ENCODE measurements at regions not wholly inside any gene's neighbourhood (a gene's known extent, or its start where the extent isn't known, plus 50 kb on each side); places are given as distances from the start of the nearest gene placed in this dataset.

DNA sequence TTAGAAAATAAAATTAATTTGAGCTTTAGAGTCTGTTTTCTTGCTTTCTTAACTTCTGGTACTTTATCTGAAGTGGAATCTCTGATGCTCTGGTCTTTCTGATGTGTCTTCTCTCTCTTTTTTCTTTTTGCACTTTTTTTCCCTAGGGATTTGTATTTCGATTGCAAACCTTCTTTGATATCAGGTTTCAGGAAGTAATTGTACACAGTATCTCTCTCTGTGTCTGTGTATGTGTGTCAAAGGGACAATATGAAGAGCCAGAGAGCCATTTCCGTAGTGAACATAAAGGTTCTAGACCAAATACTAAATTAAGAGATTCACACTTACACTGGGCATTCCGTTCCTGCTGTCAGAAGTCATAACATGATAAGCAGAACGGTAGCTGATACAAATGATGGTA is 325.0 kb downstream of the PCDH7 start:
- TF ChIP-seq, protein P1, sequence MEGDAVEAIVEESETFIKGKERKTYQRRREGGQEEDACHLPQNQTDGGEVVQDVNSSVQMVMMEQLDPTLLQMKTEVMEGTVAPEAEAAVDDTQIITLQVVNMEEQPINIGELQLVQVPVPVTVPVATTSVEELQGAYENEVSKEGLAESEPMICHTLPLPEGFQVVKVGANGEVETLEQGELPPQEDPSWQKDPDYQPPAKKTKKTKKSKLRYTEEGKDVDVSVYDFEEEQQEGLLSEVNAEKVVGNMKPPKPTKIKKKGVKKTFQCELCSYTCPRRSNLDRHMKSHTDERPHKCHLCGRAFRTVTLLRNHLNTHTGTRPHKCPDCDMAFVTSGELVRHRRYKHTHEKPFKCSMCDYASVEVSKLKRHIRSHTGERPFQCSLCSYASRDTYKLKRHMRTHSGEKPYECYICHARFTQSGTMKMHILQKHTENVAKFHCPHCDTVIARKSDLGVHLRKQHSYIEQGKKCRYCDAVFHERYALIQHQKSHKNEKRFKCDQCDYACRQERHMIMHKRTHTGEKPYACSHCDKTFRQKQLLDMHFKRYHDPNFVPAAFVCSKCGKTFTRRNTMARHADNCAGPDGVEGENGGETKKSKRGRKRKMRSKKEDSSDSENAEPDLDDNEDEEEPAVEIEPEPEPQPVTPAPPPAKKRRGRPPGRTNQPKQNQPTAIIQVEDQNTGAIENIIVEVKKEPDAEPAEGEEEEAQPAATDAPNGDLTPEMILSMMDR (IDR thresholded peaks at IDR 0.05 in 4 of 5, conservative IDR thresholded peaks at IDR 0.05 in 1 of 5) = no peak
- no peak for TF ChIP-seq POLR2A (IDR thresholded peaks at IDR 0.05)
